ENCODE measurements at regions not wholly inside any gene's neighbourhood (a gene's known extent, or its start where the extent isn't known, plus 50 kb on each side); places are given as distances from the start of the nearest gene placed in this dataset.

GRCh38 chr7:49344556-49344955 lies 420.2 kb downstream of the CDC14C start:
- CTCF ChIA-PET, result interaction anchor here (0.6 kb wide), 1 partner anchor 1002 kb away, joined by 3 read pairs; no protein-coding TSS in a partner anchor
- Histone ChIP-seq H3K4me3 (ENCODE audit: low read depth, low read length) (no peak overlapping the region), H3K4me1 (ENCODE audit: control insufficient read depth, insufficient read depth, low read length) (no peaks in the 10 kb centered on the region), H3K9me3 (ENCODE audit: control insufficient read depth, insufficient read depth, low read depth, low read length) (no peaks in the 10 kb centered on the region), H3K36me3 (ENCODE audit: control insufficient read depth in 2 of 2, insufficient read depth in 1 of 2, low read length in 2 of 2) (no peaks in the 10 kb centered on the region), H3K27ac (ENCODE audit: extremely low read depth, low read depth, low read length) (no peak overlapping the region)
- TF ChIP-seq ZNF174 (tag by site-specific recombination; IDR thresholded peaks at IDR 0.05), result no peak
- no peak for TF ChIP-seq ZNF747 (tag by site-specific recombination; IDR thresholded peaks at IDR 0.05)
- TF ChIP-seq ZNF621 (tag by site-specific recombination; IDR thresholded peaks at IDR 0.05), result no peak
- no peak for TF ChIP-seq ZNF585B (tag by site-specific recombination; IDR thresholded peaks at IDR 0.05)
- TF ChIP-seq GLIS1 (tag by site-specific recombination; IDR thresholded peaks at IDR 0.05), result no peak
- TF ChIP-seq ZNF148 (tag by site-specific recombination; IDR thresholded peaks at IDR 0.05; ENCODE audit: borderline replicate concordance), result no peak
- no peak for TF ChIP-seq WT1 (tag by site-specific recombination; IDR thresholded peaks at IDR 0.05)
- POLR2A ChIA-PET, result no interaction called here

- ChIA-PET CTCF (no interaction called here), POLR2A (no interaction called here)
- no peaks in the 10 kb centered on the region for H3K36me3 ChIP-seq (ENCODE audit: control insufficient read depth in 2 of 2, insufficient read depth in 1 of 2, low read length in 2 of 2)
- H3K27ac ChIP-seq (ENCODE audit: extremely low read depth, low read depth, low read length), result no peak overlapping the region
- H3K4me3 ChIP-seq (ENCODE audit: low read depth, low read length), result no peak overlapping the region
- H3K4me1 ChIP-seq (ENCODE audit: control insufficient read depth, insufficient read depth, low read length), result no peaks in the 10 kb centered on the region
- H3K9me3 ChIP-seq (ENCODE audit: control insufficient read depth, insufficient read depth, low read depth, low read length), result no peaks in the 10 kb centered on the region
- no peak for TF ChIP-seq GLIS2 (tag by site-specific recombination; IDR thresholded peaks at IDR 0.05)
- TF ChIP-seq ZNF23 (tag by site-specific recombination; IDR thresholded peaks at IDR 0.05; ENCODE audit: borderline replicate concordance), result no peak
- no peak for TF ChIP-seq ZNF768 (tag by site-specific recombination; IDR thresholded peaks at IDR 0.05)
- no peak for TF ChIP-seq HOXC10 (CRISPR knock-in tag; IDR thresholded peaks at IDR 0.05)
- TF ChIP-seq ZNF175 (tag by site-specific recombination; IDR thresholded peaks at IDR 0.05), result no peak
- TF ChIP-seq ZNF132 (tag by site-specific recombination; IDR thresholded peaks at IDR 0.05; ENCODE audit: borderline replicate concordance), result no peak
- no peak for TF ChIP-seq ZNF571 (tag by site-specific recombination; IDR thresholded peaks at IDR 0.05)
- no peak for TF ChIP-seq ZNF624 (tag by site-specific recombination; IDR thresholded peaks at IDR 0.05)
- TF ChIP-seq ZNF645 (tag by site-specific recombination; IDR thresholded peaks at IDR 0.05), result no peak
- TF ChIP-seq GLI2 (tag by site-specific recombination; IDR thresholded peaks at IDR 0.05; ENCODE audit: borderline replicate concordance, low read depth), result no peak
- no peak for TF ChIP-seq ZNF146 (tag by site-specific recombination; IDR thresholded peaks at IDR 0.05)
- no peak for TF ChIP-seq SCRT1 (tag by site-specific recombination; IDR thresholded peaks at IDR 0.05; ENCODE audit: borderline replicate concordance)
- TF ChIP-seq ZBTB11 (tag by site-specific recombination; conservative IDR thresholded peaks at IDR 0.05; ENCODE audit: low read depth), result no peak
- no peak for TF ChIP-seq ZBTB17 (tag by site-specific recombination; IDR thresholded peaks at IDR 0.05)
- TF ChIP-seq ZNF274 (IDR thresholded peaks at IDR 0.05; ENCODE audit: low read length), result no peak
- TF ChIP-seq ZNF274 (tag by site-specific recombination; IDR thresholded peaks at IDR 0.05; ENCODE audit: borderline replicate concordance), result no peak
Observed at GRCh38 chr7:49346195-49346899, 422.0 kb downstream of the CDC14C start.

Data from HEK293 (cell line).